ENCODE measurements at regions not wholly inside any gene's neighbourhood (a gene's known extent, or its start where the extent isn't known, plus 50 kb on each side); places are given as distances from the start of the nearest gene placed in this dataset.

DNA sequence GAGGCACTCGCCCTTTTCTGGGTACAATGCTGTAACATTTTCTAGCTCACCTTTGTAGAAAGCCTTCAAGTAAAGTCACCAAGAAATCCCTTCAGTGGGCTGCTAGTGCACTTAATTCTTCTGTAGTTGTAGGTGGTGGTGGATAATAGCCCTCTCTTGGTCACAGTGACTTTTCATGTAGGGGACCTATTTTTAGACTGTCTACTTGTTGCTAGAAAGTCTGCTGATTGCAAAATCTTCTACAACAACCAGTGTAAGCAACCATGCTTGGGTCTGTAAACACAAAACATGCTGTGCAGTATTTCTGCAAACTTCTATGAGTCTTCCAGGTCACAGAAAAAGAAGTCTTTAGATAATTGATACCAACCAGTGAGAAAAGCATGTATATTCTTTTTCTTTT, 55.6 kb downstream of the PBDC1 start:
- no peak for DNase-seq (ENCODE audit: low read depth in 2 of 2)

DNA sequence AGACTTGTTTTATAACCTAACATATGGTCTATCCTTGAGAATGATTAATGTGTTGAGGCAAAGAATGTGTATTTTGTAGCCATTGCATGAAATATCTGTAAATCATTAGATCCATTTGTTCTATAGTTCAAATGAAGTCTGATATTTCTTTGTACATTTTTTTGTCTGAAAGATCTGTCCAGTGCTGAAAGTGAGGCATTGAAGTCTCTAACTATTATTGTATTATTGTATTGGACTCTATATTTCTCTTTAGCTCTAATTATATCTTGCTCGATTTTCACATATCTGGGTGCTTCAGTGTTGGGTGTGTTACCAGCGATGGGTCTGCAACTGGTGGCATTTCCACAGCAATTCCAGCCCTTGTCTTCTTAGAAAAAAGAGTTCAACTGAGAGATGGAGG, 76.0 kb downstream of the PBDC1 start:
- no peak for DNase-seq (ENCODE audit: low read depth in 2 of 2)

DNA sequence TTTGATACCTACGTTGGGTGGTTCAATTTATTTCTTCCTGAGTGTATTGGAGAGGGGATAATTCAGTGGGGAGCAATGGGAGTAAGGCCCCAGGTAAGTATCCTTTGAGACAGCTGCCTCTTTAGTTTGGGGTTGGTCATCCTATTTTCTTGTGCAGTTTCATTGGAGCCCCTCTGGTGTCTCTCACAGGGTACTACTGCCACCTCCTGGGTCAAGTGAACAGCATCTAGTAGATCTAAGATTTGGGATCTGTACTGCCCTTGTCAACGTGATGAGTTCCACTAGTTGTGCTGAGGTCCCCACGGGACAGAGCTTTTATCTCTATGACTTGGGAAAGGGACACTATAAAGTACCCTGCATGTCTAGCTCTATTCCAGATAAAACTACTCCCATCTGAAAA, 80.6 kb downstream of the PBDC1 start:
- DNase-seq (ENCODE audit: low read depth in 2 of 2) = peak in 1 of 2 donors; percentile 3

DNA sequence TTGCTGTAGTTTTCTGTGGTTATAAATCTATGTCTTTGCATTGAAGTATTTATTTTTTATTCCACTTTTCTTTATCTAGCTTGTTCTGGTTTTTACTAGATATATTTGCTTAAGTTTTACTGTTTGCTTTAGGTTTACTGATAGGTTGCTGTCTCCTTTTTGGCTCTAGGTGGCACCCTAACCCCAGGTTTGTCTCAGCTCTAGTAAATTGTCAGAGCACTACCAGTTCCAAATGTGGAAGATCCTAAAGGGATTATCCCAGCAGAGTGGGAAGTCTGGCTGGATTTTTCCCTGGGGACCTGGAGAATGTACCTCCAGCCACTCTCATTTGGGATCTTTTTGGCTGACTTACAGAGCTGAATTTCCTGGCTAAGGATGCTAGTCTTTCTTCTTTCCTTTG, 106.1 kb downstream of the PBDC1 start:
- DNase-seq (ENCODE audit: low read depth in 2 of 2) = peak; percentile 2 to 4
